ENCODE measurements at regions not wholly inside any gene's neighbourhood (a gene's known extent, or its start where the extent isn't known, plus 50 kb on each side); places are given as distances from the start of the nearest gene placed in this dataset.

DNA sequence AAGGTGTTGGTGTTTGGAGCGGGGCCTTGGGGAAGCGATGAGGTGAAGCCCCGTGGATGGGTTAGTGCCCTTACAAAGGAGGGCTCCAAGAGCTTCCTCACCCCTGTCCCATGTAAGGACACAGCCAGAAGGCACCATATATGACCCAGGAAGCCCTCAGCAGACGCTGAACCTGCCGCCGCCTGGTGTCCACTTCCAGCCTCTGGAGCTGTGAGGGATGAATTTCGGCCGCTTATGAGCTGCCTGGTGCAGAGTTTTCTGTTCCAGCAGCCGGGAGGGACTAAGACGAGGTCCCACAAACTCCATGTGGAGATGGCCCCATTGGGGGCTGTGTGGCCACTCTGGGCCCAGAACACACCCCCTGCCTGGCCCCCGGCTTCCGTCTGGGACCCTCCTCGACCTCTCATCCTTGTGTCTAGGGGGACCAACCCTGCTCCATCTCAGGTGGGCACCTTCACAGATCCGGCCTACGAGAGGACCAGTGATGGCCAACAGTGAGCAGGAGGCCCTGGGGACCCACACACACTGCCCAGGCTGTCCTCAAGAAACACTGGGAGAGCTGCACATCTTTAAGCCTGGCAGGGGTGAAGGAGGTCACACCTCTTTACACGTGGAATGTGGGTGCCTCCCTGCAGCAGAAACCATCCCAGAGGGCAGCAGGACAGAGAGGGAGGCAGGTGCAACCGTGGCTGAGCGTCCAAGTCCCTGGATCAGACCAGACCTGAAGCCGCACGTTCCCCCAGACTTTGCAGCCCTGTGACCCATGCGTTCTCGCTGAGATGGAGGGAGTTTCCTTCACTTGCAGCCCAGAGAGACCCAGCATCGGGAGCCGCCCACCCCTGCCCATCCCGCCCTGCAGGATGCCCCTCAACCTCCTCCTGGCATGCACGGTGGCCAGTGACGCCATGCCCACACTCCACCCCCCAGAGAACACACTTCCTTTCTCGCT, 96.1 kb downstream of the PDGFA start:
- no peak for ATAC-seq (ENCODE audit: insufficient read depth, low FRiP score)

DNA sequence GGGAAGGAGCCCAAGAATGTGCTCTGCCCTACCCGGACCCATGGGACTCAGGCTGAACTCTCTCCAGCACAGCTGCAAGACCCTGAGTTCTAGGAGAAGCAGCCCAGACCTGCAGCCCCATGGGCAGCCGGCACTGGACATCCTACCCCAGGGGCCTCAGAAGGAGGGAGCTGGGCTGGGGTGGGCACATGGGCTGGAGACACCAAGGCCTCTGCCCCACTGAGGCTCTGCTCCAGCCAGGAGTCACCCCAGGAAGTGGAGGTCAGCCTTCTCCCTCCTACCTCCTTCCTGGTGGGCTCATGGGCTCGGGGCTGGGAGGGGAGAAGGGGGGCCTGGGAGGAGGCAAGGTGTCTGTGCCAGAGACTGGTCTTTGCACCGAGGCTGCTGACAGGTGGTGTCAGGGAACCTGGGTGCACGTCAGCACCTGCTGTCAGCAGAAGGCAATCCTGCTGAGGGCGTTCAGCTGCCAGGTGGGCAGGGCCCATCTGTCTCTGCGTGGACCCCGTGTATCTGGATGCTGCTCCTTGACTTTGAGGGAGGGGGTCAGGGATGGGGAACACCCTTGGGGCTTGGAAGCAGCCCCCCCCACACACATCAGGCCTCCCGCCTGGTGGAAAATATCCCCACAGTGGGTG, 95.2 kb downstream of the PDGFA start:
- Histone ChIP-seq H3K9ac (ENCODE audit: insufficient read depth in 1 of 2, low read length in 2 of 2) (no peak overlapping the region), H3K27me3 (ENCODE audit: control insufficient read depth in 3 of 3, insufficient read depth in 3 of 3, low read length in 2 of 3) (peaks cover 0 to 4% (median 0%) of the 10 kb centered on the region in 3 donors), H3K27ac (ENCODE audit: low read depth in 1 of 2, low read length in 1 of 2) (no peak overlapping the region), H3K9me3 (ENCODE audit: control insufficient read depth in 4 of 4, insufficient read depth in 3 of 4, low read length in 3 of 4) (no peaks in the 10 kb centered on the region), H3K36me3 (ENCODE audit: control insufficient read depth in 4 of 4, insufficient read depth in 4 of 4, low read length in 4 of 4) (no peaks in the 10 kb centered on the region), H3K4me3 (no peak overlapping the region), H3K4me1 (ENCODE audit: control insufficient read depth in 5 of 5, insufficient read depth in 5 of 5, low read length in 5 of 5) (peaks cover 0 to 7% (median 0%) of the 10 kb centered on the region in 5 donors)
- DNase-seq = no peak
- WGBS, 2 donors = 73 to 85% methylated on average over 9 of the region's 9 CpGs
- no peak for ATAC-seq (ENCODE audit: insufficient read depth, low FRiP score)
- TF ChIP-seq, protein P1, sequence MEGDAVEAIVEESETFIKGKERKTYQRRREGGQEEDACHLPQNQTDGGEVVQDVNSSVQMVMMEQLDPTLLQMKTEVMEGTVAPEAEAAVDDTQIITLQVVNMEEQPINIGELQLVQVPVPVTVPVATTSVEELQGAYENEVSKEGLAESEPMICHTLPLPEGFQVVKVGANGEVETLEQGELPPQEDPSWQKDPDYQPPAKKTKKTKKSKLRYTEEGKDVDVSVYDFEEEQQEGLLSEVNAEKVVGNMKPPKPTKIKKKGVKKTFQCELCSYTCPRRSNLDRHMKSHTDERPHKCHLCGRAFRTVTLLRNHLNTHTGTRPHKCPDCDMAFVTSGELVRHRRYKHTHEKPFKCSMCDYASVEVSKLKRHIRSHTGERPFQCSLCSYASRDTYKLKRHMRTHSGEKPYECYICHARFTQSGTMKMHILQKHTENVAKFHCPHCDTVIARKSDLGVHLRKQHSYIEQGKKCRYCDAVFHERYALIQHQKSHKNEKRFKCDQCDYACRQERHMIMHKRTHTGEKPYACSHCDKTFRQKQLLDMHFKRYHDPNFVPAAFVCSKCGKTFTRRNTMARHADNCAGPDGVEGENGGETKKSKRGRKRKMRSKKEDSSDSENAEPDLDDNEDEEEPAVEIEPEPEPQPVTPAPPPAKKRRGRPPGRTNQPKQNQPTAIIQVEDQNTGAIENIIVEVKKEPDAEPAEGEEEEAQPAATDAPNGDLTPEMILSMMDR (IDR thresholded peaks at IDR 0.05; ENCODE audit: control extremely low read depth, extremely low read depth) = no peak

More for the DNA sequence above, 96.1 kb downstream of the PDGFA start:
- no peak overlapping the region for H3K27ac ChIP-seq (ENCODE audit: low read depth in 1 of 2, low read length in 1 of 2)
- H3K4me3 ChIP-seq = no peak overlapping the region
- peaks cover 0 to 7% (median 0%) of the 10 kb centered on the region in 5 donors for H3K4me1 ChIP-seq (ENCODE audit: control insufficient read depth in 5 of 5, insufficient read depth in 5 of 5, low read length in 5 of 5)
- WGBS, 2 donors = 85 to 87% methylated on average over 28 of the region's 28 CpGs
- H3K9me3 ChIP-seq (ENCODE audit: control insufficient read depth in 4 of 4, insufficient read depth in 3 of 4, low read length in 3 of 4) = peaks cover 0 to 5% (median 0%) of the 10 kb centered on the region in 4 donors
- no peaks in the 10 kb centered on the region for H3K36me3 ChIP-seq (ENCODE audit: control insufficient read depth in 4 of 4, insufficient read depth in 4 of 4, low read length in 4 of 4)
- no peak for DNase-seq
- peaks cover 0 to 4% (median 0%) of the 10 kb centered on the region in 3 donors for H3K27me3 ChIP-seq (ENCODE audit: control insufficient read depth in 3 of 3, insufficient read depth in 3 of 3, low read length in 2 of 3)
- TF ChIP-seq, protein P1 (IDR thresholded peaks at IDR 0.05; ENCODE audit: control extremely low read depth, extremely low read depth) = no peak
- H3K9ac ChIP-seq (ENCODE audit: insufficient read depth in 1 of 2, low read length in 2 of 2) = no peak overlapping the region

DNA sequence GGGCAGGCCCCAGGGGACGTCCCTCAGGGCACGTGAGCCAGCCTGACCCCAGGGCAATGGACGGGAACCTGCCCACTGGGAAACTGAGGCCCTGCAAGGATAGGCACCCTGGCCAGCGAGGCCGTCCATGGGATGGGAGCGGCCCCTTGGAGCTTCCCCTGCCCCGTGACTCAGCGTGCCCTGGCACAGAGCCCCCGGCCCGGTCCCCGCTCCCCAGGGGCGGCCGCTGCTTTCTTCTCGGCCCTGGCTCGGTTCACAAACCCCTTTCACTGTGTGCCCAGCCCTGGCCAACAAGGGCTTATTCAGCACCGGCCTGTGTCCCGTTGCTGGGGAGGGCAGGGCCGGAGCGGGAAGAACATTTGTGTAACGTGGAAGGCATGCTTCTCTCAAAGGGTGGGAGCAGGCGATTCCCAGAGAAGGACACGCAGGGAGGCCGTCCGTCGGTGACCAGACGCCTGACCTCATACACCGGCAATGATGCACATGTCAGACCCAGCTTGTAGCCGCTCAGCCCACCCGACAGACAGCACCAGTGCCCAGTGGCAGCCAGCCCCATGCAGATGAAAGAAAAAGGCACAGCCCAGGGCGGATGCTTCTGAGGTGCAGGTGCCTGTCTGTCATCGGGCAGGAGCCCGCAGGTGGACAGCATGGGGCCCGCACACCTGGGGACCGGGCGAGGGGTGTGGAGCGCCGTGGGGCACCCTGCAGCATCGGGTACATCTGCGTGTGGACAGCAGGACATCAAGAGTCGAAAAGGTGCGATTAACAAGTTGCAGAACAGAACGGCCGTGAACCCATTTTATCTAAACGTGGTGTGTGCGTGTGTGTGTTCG, 94.5 kb downstream of the PDGFA start:
- TF ChIP-seq, protein P1 (IDR thresholded peaks at IDR 0.05; ENCODE audit: control extremely low read depth, extremely low read depth) = no peak
- H3K27me3 ChIP-seq (ENCODE audit: control insufficient read depth in 3 of 3, insufficient read depth in 3 of 3, low read length in 2 of 3) = peaks cover 0 to 4% (median 0%) of the 10 kb centered on the region in 3 donors
- no peak overlapping the region for H3K27ac ChIP-seq (ENCODE audit: low read depth in 1 of 2, low read length in 1 of 2)
- WGBS, 2 donors = 76 to 87% methylated on average over 45 to 46 of the region's 46 CpGs
- DNase-seq (no peak), ATAC-seq (ENCODE audit: insufficient read depth, low FRiP score) (no peak)
- H3K4me1 ChIP-seq (ENCODE audit: control insufficient read depth in 5 of 5, insufficient read depth in 5 of 5, low read length in 5 of 5) = peaks cover 0 to 7% (median 0%) of the 10 kb centered on the region in 5 donors
- H3K9ac ChIP-seq (ENCODE audit: insufficient read depth in 1 of 2, low read length in 2 of 2) = no peak overlapping the region
- H3K4me3 ChIP-seq = no peak overlapping the region
- no peaks in the 10 kb centered on the region for H3K36me3 ChIP-seq (ENCODE audit: control insufficient read depth in 4 of 4, insufficient read depth in 4 of 4, low read length in 4 of 4)
- H3K9me3 ChIP-seq (ENCODE audit: control insufficient read depth in 4 of 4, insufficient read depth in 3 of 4, low read length in 3 of 4) = no peaks in the 10 kb centered on the region

Measured in lung (tissue), 11 donors.